AG09319 (cell line): ENCODE measurements at regions not wholly inside any gene's neighbourhood (a gene's known extent, or its start where the extent isn't known, plus 50 kb on each side); places are given as distances from the start of the nearest gene placed in this dataset.

ENCODE experiments used
- DNase-seq: peaks from one replicate; pipeline ENCODE4 v3.0.0-alpha.2; 2010; ENCODE audit warnings: low read depth; ENCODE audit errors: extremely low read depth
- CTCF ChIP-seq: IDR thresholded peaks from 2 replicates; pipeline ENCODE4 v1.5.1; 2011; ENCODE audit warnings: low read depth, mild to moderate bottlenecking, inconsistent platforms, low read length, moderate library complexity

- no peak for TF ChIP-seq CTCF
Observed at GRCh38 chr9:87803623-87804345, 77.9 kb downstream of the CTSL start.

GRCh38 chr9:87805259-87805658 is 77.4 kb upstream of the SPATA31E1 start:
- no peak for TF ChIP-seq CTCF
- DNase-seq = no peak

More at GRCh38 chr9:87803623-87804345, 77.9 kb downstream of the CTSL start:
- DNase-seq = no peak

- TF ChIP-seq CTCF = no peak
- no peak for DNase-seq
Observed at GRCh38 chr9:87810008-87810407, 72.7 kb upstream of the SPATA31E1 start.

- no peak for DNase-seq
Observed at GRCh38 chr9:87810679-87811178, 71.9 kb upstream of the SPATA31E1 start.

GRCh38 chr9:87812375-87813118 is 70.1 kb upstream of the SPATA31E1 start:
- DNase-seq = peak; percentile 24
- TF ChIP-seq CTCF = no peak; the same call in none of the 2 replicates

More at GRCh38 chr9:87810679-87811178, 71.9 kb upstream of the SPATA31E1 start:
- no peak for TF ChIP-seq CTCF

- TF ChIP-seq CTCF = no peak
Observed at GRCh38 chr9:87813119-87813463, 69.6 kb upstream of the SPATA31E1 start.

GRCh38 chr9:87816036-87816435 is 66.6 kb upstream of the SPATA31E1 start:
- DNase-seq = no peak
- no peak for TF ChIP-seq CTCF

More at GRCh38 chr9:87813119-87813463, 69.6 kb upstream of the SPATA31E1 start:
- no peak for DNase-seq
